AML-193 (cell line): ENCODE measurements at regions not wholly inside any gene's neighbourhood (a gene's known extent, or its start where the extent isn't known, plus 50 kb on each side); places are given as distances from the start of the nearest gene placed in this dataset.

ENCODE experiments used
- DNase-seq, 2 experiments: peaks; one replicate each; lab custom pipeline; 2025; lab: John Stamatoyannopoulos, UW

DNA sequence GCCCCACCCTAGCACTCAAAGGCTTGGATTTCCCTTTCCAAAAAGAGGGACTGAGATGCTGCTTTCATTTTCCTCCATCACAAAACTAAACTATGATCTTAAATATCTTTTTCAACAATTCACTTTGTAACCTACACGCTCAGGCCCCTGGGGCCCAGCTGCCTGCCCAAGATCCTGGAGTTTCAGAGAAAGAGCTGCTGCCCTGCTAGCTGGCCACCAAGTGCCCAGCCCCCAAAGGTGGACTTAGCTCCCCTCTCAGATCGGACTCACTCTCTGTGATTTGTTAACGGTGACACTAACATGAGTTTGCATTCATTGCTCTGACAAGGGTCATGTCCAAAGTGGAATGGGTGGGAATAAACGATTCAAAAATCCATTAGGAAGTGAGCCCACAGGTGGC lies 119.6 kb upstream of the SMAD3 start:
- no peak for DNase-seq

DNA sequence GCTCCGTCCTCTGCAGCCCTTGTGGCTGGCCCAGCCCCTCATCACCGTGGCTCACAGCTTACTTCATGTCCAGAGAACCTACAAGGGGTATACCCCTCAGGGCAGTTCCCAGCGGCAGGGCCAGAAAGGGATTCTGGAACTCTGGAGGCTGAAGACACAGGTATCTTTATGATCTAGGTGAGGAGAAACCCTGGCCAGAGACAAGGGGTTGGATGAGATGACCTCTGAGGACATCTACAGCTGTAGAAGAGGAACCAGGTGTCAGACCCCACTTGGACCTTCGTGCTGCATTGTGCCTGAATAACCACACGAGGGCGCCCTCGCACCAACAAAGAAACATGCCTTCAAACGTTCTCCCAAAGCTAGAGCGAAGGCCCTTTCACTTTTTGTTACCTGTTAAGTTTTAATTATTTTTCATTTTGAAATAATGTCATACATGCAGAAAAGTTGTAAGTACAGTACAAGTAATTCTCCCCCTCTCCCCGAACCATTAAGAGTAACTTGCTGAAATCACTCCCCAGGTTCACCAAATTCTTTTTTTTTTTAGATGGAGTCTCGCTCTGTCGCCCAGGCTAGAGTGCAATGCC lies 118.7 kb upstream of the SMAD3 start:
- DNase-seq: peak; percentile 63 to 64

DNA sequence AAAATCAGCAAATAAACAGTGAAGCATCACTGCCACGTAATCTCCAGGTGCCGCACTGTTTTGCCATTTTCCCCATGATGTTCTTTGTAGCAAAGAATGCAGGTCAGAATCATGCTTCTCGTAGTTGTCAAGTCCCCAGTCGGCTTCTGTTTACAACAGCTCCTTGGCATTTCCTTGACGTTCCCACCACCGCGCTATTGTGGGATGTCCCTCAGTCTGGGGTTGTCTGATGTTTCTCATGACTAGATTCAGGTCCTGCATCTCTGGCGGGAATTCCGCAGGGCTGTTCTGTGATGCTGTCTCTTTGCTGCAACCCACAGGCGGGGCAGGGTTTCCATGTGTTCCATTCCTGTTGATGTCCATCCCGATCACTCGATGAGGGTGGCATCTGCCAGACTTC lies 117.9 kb upstream of the SMAD3 start:
- no peak for DNase-seq

GRCh38 chr15:66948294-66948693 lies 117.1 kb upstream of the SMAD3 start:
- peak in 1 of 2 experiments; percentile 3 for DNase-seq

DNA sequence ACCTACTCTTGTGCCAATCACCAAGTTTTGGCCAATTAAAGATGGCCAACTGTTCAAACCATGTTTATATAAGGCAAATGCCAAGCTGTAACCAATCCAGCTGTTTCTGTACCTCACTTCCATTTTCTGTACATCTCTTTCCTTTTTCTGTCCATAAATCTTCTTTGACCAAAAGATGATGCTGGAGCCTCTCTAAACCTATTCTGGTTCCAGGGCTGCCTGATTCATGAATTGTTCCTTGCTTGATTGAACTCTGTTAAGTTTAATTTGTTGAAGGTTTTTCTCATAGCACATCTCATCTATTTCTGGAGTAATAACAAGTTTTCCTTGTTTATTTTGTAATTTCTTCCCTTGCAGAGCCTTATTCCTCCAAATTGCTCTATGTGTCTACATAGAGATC lies 115.3 kb upstream of the SMAD3 start:
- no peak for DNase-seq

- no peak for DNase-seq
Measured at GRCh38 chr15:66951531-66952320, 113.7 kb upstream of the SMAD3 start.

GRCh38 chr15:66952756-66953522 lies 112.5 kb upstream of the SMAD3 start:
- no peak for DNase-seq

DNA sequence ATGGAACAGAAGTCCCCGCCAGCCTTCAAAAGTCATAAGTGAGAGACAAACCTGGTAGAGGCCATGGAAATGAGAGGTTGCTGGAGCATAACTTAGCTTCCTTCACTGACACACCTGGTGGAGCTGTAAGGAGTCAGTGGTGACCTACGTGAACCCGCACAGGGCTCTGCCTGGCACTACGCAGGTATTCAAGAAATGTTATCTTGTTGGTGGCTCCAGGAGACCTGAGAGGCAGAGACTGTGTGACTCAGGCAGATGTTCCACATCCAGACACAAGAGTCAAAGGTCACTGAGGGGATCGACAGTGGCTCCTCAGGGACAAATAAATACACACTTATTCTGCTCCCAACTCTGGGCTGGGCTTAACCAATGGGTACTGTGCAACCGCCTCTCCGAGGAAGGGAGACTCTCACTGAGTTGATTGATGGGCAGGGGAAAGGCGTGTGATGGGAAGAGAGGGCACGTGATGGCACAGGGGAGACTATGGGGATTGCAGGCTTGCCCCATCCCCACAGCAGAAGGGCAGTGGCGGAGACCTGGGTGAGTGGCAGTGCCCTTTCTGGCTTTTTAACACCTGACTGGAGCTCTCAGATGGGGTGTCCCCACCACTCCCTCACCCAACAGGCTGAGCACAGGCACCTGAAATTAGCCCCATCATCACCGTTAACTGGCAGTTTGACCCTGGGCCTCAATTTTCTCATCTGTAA lies 111.7 kb upstream of the SMAD3 start:
- DNase-seq: no peak

DNA sequence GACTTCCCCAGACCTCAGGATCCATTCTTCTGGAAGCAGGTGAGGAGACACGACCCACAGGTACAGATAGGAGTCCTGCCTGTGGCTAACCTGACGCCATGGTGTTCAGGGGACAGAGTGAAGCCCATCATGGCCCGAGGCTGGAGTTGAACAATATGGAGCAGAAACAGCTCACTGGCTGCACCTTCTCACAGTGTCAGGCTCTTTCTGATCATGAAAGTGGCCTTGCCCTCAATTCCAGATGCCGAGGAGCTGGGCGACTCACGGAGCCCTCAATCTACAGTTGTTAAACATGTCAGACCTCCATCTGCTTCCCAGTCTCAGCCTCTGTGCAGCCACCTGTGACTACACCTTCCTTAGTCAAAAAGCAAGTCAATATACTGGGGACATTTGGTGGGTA lies 110.8 kb upstream of the SMAD3 start:
- no peak for DNase-seq

DNA sequence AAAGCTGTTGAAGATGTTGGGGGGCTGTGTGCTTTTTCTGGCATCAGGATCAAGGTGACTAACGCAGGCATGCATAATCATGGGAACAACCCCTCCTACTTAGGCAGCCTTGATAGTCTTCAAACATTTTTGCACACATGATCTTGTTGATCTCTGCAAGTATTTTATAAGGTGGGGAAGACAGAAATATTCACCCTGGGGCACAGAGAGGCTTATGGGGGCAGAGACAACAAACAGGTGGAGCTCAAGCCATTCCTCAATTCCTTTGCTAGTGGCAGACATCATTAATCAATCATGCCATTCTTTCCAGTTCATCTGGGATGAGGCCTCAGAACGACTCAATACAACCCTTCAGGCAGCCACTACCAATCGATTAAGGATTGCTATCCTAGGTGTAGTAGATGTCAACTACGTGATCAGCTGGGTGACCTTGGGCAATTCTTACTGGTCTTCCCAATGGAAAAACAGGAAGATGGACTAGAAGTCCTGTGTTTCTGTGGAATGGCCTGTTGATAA lies 110.3 kb upstream of the SMAD3 start:
- DNase-seq: no peak

DNA sequence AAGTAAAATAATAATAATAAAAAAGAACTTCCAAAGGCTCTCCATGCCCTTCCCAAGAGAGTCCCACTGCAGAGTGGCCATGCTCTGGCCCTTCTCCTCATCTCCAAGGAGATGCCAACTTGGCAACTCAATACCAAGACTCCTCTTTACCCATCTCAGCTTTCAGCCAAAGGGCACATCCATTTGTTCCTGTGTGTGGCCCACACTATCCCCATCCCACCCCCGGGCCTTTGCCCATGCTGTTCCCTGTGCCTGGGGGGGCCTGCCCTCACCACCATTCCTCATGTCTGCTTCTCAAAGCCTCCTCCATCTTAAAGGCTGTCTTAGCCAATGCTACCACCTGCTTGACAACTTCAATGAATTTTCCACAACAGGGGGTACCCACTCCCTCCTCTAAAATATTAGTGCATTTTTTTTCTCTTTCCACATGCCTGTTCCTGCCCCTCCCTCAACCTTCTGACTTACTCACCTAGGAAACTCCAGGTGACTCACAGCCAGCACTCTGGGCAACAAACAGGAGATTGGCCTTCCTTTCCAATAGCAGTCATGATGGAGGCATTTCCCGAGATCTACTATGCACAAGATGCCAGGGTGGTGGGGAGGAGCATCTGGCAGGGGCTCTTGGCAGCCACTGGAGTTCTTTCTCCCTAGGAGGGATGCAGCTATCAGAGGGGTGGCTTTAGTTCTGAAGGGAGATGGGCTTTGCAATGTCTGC lies 109.4 kb upstream of the SMAD3 start:
- no peak for DNase-seq

GRCh38 chr15:66956672-66957430 lies 108.6 kb upstream of the SMAD3 start:
- DNase-seq: no peak

GRCh38 chr15:66957431-66957720 lies 108.0 kb upstream of the SMAD3 start:
- no peak for DNase-seq

GRCh38 chr15:66959066-66959465 lies 106.3 kb upstream of the SMAD3 start:
- no peak for DNase-seq

DNA sequence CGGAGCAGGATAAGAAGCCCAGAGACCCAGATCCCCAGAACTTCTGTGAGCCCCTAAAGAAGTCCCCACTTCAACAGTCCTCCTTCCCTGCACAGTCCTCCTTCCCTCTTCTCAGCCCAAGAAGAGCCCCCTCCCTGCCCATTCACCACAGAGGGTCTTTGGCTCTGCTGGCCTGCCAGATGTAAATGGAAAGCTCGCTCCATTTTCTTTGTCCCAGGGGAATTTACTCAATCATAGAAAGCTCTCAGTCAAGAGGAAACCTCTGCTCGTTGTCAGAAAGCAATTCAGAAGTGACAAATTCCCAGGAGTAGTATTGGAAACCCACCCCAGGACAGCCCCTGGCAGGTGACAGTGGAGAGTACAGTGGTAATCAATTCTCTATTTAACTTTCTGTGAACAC lies 105.5 kb upstream of the SMAD3 start:
- DNase-seq: no peak

DNA sequence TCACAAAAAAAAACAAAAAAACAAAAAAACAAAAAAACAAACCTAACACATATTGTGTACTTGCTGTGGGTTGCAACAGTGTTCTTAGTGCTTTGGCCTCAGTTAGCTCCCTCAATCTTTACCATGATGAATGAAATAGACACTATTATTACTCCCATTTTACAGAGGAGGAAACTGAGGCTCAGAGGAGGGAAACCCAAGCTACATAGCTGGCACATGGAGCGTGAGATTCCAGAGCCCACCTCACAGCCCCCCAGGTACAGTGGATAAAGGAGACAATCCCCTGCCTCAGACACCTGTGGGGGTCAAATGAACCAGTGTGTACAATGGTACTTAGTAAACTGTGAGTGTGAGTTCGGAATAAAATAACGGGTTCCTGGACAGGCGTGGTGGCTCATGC lies 104.9 kb upstream of the SMAD3 start:
- no peak for DNase-seq

DNA sequence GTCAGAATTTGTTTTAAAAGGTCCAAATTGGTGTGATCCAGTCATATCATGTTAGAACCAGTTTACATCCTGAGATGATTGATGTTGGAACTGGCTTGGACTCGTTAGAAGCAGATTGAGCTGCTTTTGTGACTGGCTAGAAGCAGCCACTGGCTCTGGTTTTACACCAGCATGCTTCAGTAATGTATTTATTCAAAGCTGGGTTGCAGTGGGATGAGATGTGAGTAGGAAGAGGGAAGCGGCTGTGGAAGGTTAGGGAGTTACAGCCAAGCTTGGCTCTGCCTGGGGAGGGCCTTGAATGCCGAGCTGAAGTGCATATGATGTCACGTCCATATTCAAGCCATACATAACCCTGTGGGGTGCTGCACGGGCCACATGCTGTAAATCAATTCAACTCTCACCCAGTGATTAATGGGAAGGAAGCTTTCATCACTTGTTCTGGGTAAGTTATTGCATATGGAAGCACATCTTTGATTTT lies 104.0 kb upstream of the SMAD3 start:
- DNase-seq: no peak

- no peak for DNase-seq
Measured at GRCh38 chr15:66961901-66962300, 103.5 kb upstream of the SMAD3 start.

DNA sequence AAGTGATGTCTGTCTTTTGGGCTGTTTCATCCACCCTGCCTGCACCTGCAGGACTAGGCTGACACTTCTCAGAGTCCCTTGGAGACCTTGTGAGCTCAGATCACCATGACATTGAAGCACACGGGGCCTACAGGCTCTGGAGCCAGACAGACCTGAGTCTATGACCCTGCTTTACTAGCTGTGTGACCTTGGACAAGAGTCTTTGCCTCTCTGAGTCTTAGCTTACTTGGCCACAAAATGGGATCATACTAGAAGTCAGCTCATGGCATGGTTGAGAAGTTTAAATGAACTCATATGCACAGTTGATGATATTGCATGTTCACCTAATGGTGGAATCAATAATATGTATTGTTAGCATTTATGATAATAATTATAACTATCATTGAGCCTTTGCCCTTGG lies 102.9 kb upstream of the SMAD3 start:
- no peak for DNase-seq

- DNase-seq: no peak
Measured at GRCh38 chr15:66963084-66963483, 102.3 kb upstream of the SMAD3 start.

- DNase-seq: peak; percentile 16 to 34
Measured at GRCh38 chr15:66963710-66964109, 101.7 kb upstream of the SMAD3 start.
